Smooth muscle cell (in vitro differentiated cells): ENCODE measurements at regions not wholly inside any gene's neighbourhood (a gene's known extent, or its start where the extent isn't known, plus 50 kb on each side); places are given as distances from the start of the nearest gene placed in this dataset.

Experiments used
- DNase-seq: peaks from one replicate; lab custom pipeline; 2025; ENCODE audit not compliant: unreplicated experiment; lab: John Stamatoyannopoulos, UW
- H2AFZ ChIP-seq: fragments of 200-600 bp; sonication (generic); 2 replicates; pipeline ENCODE4 v1.6.0; 2016; ENCODE audit warnings: antibody characterized with exemption, low read depth, mild to moderate bottlenecking
- H3F3A ChIP-seq: fragments of 200-600 bp; sonication (generic); 2 replicates; pipeline ENCODE4 v1.6.0; 2017; ENCODE audit warnings: antibody characterized with exemption, low read depth
- H3K27ac ChIP-seq: fragments of 200-600 bp; sonication (generic); 2 replicates; pipeline ENCODE4 v1.5.1; 2016; ENCODE audit warnings: low read depth, mild to moderate bottlenecking
- H3K27me3 ChIP-seq: fragments of 200-600 bp; sonication (generic); 2 replicates; pipeline ENCODE4 v1.6.1; 2016; ENCODE audit warnings: low read depth, mild to moderate bottlenecking
- H3K36me3 ChIP-seq: fragments of 200-600 bp; sonication (generic); 2 replicates; pipeline ENCODE4 v1.5.1; 2016; ENCODE audit warnings: low read depth
- H3K4me1 ChIP-seq: fragments of 200-600 bp; sonication (generic); 2 replicates; pipeline ENCODE4 v1.5.1; 2016; ENCODE audit warnings: low read depth
- H3K4me2 ChIP-seq: fragments of 200-600 bp; sonication (generic); 2 replicates; pipeline ENCODE4 v1.6.0; 2016; ENCODE audit warnings: mild to moderate bottlenecking
- H3K4me3 ChIP-seq: fragments of 200-600 bp; sonication (generic); 2 replicates; pipeline ENCODE4 v1.5.1; 2016; ENCODE audit warnings: mild to moderate bottlenecking
- H3K79me2 ChIP-seq: fragments of 200-600 bp; sonication (generic); 2 replicates; pipeline ENCODE4 v1.6.0; 2016; ENCODE audit warnings: low read depth, mild to moderate bottlenecking
- H3K9ac ChIP-seq: fragments of 200-600 bp; sonication (generic); 2 replicates; pipeline ENCODE4 v1.6.0; 2016; ENCODE audit warnings: low read depth
- H3K9me3 ChIP-seq: fragments of 200-600 bp; sonication (generic); replicated peaks from 2 replicates; pipeline ENCODE4 v1.5.1; 2016; ENCODE audit warnings: low read depth
- H4K20me1 ChIP-seq: fragments of 200-600 bp; sonication (generic); 2 replicates; pipeline ENCODE4 v1.6.0; 2016; ENCODE audit warnings: low read depth
- CTCF ChIP-seq: fragments of 200-600 bp; sonication (generic); IDR thresholded peaks from 2 replicates; pipeline ENCODE4 v1.5.1; 2017; ENCODE audit warnings: borderline replicate concordance, mild to moderate bottlenecking, antibody characterized with exemption; ENCODE audit not compliant: insufficient read depth, poor library complexity, severe bottlenecking
- WGBS: methylation state at CpG from one replicate; pipeline ENCODE4 v1.1.7; 2016; ENCODE audit warnings: low lambda C conversion rate; 5-methylcytosine and 5-hydroxymethylcytosine counted together

GRCh38 chr5:38165435-38165834 is 92.9 kb upstream of the EGFLAM start:
- DNase-seq, result no peak
- H3K4me2 ChIP-seq, result no peak overlapping the region
- H4K20me1 ChIP-seq, result no peaks in the 10 kb centered on the region
- no peak overlapping the region for H3K27ac ChIP-seq
- no peak overlapping the region for H3K4me3 ChIP-seq
- no peaks in the 10 kb centered on the region for H3K9me3 ChIP-seq
- peaks cover 17% of the 10 kb centered on the region for H3K27me3 ChIP-seq
- H3K4me1 ChIP-seq, result no peaks in the 10 kb centered on the region
- H3F3A ChIP-seq, result no peaks in the 10 kb centered on the region
- H3K36me3 ChIP-seq, result no peaks in the 10 kb centered on the region
- 98% methylated on average over 12 of the region's 12 CpGs for WGBS
- H2AFZ ChIP-seq, result no peak overlapping the region
- no peak overlapping the region for H3K9ac ChIP-seq
- H3K79me2 ChIP-seq, result no peaks in the 10 kb centered on the region
- no peak for TF ChIP-seq CTCF

DNA sequence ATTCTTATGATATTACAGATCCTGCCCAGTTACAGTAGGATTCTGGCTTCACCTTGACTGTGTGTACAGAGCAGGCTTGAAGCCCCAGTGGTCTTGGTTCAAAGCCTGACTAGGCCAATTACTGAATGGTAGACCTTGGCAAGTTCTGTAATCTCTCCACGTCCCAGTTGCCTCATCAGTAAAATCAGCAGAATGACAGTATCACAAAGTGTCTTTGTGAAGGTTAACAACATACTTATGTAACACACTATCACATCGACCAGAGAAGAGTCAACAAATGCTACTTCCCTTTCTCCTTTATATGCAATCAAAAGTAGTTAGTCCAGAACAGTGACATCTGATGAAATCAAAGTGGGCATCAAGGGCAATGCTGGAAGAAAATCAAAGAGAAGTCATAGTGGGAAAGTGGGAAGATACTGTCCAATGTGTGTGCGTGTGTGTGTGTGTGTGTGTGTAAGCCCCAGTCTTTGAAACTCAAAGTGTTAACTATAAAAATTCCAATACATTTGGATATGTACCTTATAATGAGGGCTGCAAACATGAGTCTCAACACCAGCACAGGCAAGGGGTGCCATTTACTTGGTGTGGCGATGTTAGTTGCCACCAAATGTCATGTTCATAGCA is 93.5 kb upstream of the EGFLAM start:
- H3K79me2 ChIP-seq, result no peaks in the 10 kb centered on the region
- H4K20me1 ChIP-seq, result no peaks in the 10 kb centered on the region
- H3K27me3 ChIP-seq, result peaks cover 18% of the 10 kb centered on the region
- no peak overlapping the region for H2AFZ ChIP-seq
- H3K9ac ChIP-seq, result no peak overlapping the region
- no peak for DNase-seq
- H3K4me2 ChIP-seq, result no peak overlapping the region
- H3K4me1 ChIP-seq, result no peaks in the 10 kb centered on the region
- no peak overlapping the region for H3K27ac ChIP-seq
- WGBS, result 65% methylated on average over 4 of the region's 4 CpGs
- H3K36me3 ChIP-seq, result no peaks in the 10 kb centered on the region
- no peaks in the 10 kb centered on the region for H3F3A ChIP-seq
- no peak for TF ChIP-seq CTCF
- no peaks in the 10 kb centered on the region for H3K9me3 ChIP-seq
- H3K4me3 ChIP-seq, result no peak overlapping the region

DNA sequence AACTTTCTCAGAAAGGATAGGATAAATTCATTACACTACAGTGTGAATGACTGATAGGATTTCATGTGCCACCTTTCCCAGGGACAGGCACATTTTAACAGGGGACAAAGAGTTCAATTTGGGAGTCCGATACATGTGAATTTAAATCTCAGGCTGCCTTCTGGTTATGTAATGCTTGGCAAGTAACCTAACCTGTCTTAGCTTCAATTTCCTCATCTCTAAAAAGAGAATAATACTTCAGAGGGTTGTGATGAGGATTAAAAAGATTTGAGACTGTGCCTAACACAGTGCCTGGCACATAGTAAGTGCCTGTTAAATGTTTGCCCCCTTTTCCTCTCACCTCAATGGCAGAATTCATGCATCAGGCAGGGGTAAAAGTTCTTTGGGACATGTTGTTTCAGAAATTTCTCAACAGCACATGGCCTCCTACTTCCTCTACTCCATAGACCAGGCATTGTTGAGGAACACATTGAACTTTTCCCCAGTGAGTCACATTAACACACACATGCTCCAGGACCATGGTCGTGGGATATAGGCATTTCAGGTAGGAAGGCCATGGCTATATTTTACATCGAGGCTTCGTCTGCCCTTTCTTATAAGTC is 94.6 kb upstream of the EGFLAM start:
- Histone ChIP-seq H3K4me1 (no peaks in the 10 kb centered on the region), H2AFZ (no peak overlapping the region), H3K9ac (no peak overlapping the region), H3K27me3 (peaks cover 18% of the 10 kb centered on the region), H4K20me1 (no peaks in the 10 kb centered on the region), H3K4me2 (no peak overlapping the region), H3F3A (no peaks in the 10 kb centered on the region), H3K36me3 (no peaks in the 10 kb centered on the region), H3K79me2 (no peaks in the 10 kb centered on the region), H3K27ac (no peak overlapping the region), H3K9me3 (no peaks in the 10 kb centered on the region), H3K4me3 (no peak overlapping the region)
- WGBS, result 54% methylated on average over 4 of the region's 4 CpGs
- DNase-seq, result no peak
- TF ChIP-seq CTCF, result no peak

- no peaks in the 10 kb centered on the region for H3K79me2 ChIP-seq
- no peak for DNase-seq
- no peaks in the 10 kb centered on the region for H3K9me3 ChIP-seq
- H3K27me3 ChIP-seq, result peaks cover 7% of the 10 kb centered on the region
- H3K27ac ChIP-seq, result no peak overlapping the region
- H4K20me1 ChIP-seq, result no peaks in the 10 kb centered on the region
- H3F3A ChIP-seq, result no peaks in the 10 kb centered on the region
- no peaks in the 10 kb centered on the region for H3K4me1 ChIP-seq
- no peak overlapping the region for H3K4me3 ChIP-seq
- no peak overlapping the region for H2AFZ ChIP-seq
- no peak for TF ChIP-seq CTCF
- H3K9ac ChIP-seq, result no peak overlapping the region
- 75% methylated on average over 4 of the region's 4 CpGs for WGBS
- H3K36me3 ChIP-seq, result no peaks in the 10 kb centered on the region
- H3K4me2 ChIP-seq, result no peak overlapping the region
Observed at GRCh38 chr5:38162625-38163024, 95.7 kb upstream of the EGFLAM start.
